ENCODE measurements at regions not wholly inside any gene's neighbourhood (a gene's known extent, or its start where the extent isn't known, plus 50 kb on each side); places are given as distances from the start of the nearest gene placed in this dataset.
A peak's percentile ranks its signal among the peaks of the same experiment; 100 is the strongest.

GRCh38 chr5:135230251-135230925 lies 168.6 kb downstream of the MACROH2A1 start:
- no peaks in the 10 kb centered on the region for H3K9me3 ChIP-seq
- no peak overlapping the region for H3K4me3 ChIP-seq
- intact Hi-C loops (cut with DNase I): no loop called here
- H3K27me3 ChIP-seq: no peaks in the 10 kb centered on the region
- H3K4me1 ChIP-seq: peaks cover 0 to 38% (median 21%) of the 10 kb centered on the region in 4 donors
- TF ChIP-seq POLR2AphosphoS5 (IDR thresholded peaks at IDR 0.05) (peak in 2 of 4 donors; percentile 10 to 27), POLR2A (IDR thresholded peaks at IDR 0.05) (no peak)
- peak overlapping the region in 3 of 4 donors; percentile 52 to 73 (median 53) for H3K27ac ChIP-seq
- H3K36me3 ChIP-seq: no peaks in the 10 kb centered on the region
- WGBS, 2 donors: 78 to 90% methylated on average over 12 of the region's 12 CpGs
- DNase-seq: peak; percentile 90

- Histone ChIP-seq H3K4me1 (peaks cover 0 to 31% (median 18%) of the 10 kb centered on the region in 4 donors), H3K27ac (peak overlapping the region in 3 of 4 donors; percentile 52 to 73 (median 53)), H3K9me3 (no peaks in the 10 kb centered on the region), H3K4me3 (no peak overlapping the region), H3K36me3 (no peaks in the 10 kb centered on the region), H3K27me3 (no peaks in the 10 kb centered on the region)
- DNase-seq: no peak
- 50 to 77% methylated on average over 4 of the region's 4 CpGs for WGBS, 2 donors
- intact Hi-C loops (cut with DNase I): no loop called here
- TF ChIP-seq CTCF (IDR thresholded peaks at IDR 0.05) (no peak), POLR2AphosphoS5 (IDR thresholded peaks at IDR 0.05) (peak in 1 of 4 donors; percentile 33)
Observed at GRCh38 chr5:135229679-135230132, 169.3 kb downstream of the MACROH2A1 start.

GRCh38 chr5:135229122-135229521 lies 169.9 kb downstream of the MACROH2A1 start:
- intact Hi-C loops (cut with DNase I): no loop called here
- peak overlapping the region in 1 of 4 donors; percentile 73 for H3K27ac ChIP-seq
- 94% methylated on average over 2 of the region's 2 CpGs for WGBS, 2 donors
- TF ChIP-seq EP300 (IDR thresholded peaks at IDR 0.05): no peak
- no peak for TF ChIP-seq POLR2AphosphoS5 (IDR thresholded peaks at IDR 0.05)
- TF ChIP-seq POLR2A (IDR thresholded peaks at IDR 0.05): no peak
- TF ChIP-seq CTCF (IDR thresholded peaks at IDR 0.05): no peak
- peaks cover 0 to 25% (median 15%) of the 10 kb centered on the region in 4 donors for H3K4me1 ChIP-seq
- H3K4me3 ChIP-seq: no peak overlapping the region
- no peak for DNase-seq
- no peaks in the 10 kb centered on the region for H3K9me3 ChIP-seq
- no peaks in the 10 kb centered on the region for H3K27me3 ChIP-seq
- H3K36me3 ChIP-seq: no peaks in the 10 kb centered on the region

- Histone ChIP-seq H3K9me3 (no peaks in the 10 kb centered on the region), H3K27me3 (no peaks in the 10 kb centered on the region), H3K4me1 (peaks cover 0 to 23% (median 15%) of the 10 kb centered on the region in 4 donors), H3K36me3 (no peaks in the 10 kb centered on the region), H3K4me3 (no peak overlapping the region), H3K27ac (no peak overlapping the region)
- intact Hi-C loops (cut with DNase I): no loop called here
- DNase-seq: peak; percentile 18
- 90 to 92% methylated on average over 1 of the region's 1 CpG for WGBS, 2 donors
- TF ChIP-seq CTCF (IDR thresholded peaks at IDR 0.05) (no peak), EP300 (IDR thresholded peaks at IDR 0.05) (no peak), POLR2A (IDR thresholded peaks at IDR 0.05) (no peak), POLR2AphosphoS5 (IDR thresholded peaks at IDR 0.05) (no peak)
Observed at GRCh38 chr5:135228222-135228621, 170.8 kb downstream of the MACROH2A1 start.

- DNase-seq: peak; percentile 49
Observed at GRCh38 chr5:135227064-135228022, 171.7 kb downstream of the MACROH2A1 start.

More at GRCh38 chr5:135227064-135228022, 171.7 kb downstream of the MACROH2A1 start:
- Histone ChIP-seq H3K27ac (no peak overlapping the region), H3K27me3 (no peaks in the 10 kb centered on the region), H3K36me3 (no peaks in the 10 kb centered on the region), H3K4me3 (no peak overlapping the region), H3K4me1 (peaks cover 0 to 17% (median 15%) of the 10 kb centered on the region in 4 donors), H3K9me3 (no peaks in the 10 kb centered on the region)
- intact Hi-C loops (cut with DNase I): no loop called here
- TF ChIP-seq CTCF (IDR thresholded peaks at IDR 0.05): no peak
- no peak for TF ChIP-seq POLR2AphosphoS5 (IDR thresholded peaks at IDR 0.05)
- TF ChIP-seq POLR2A (IDR thresholded peaks at IDR 0.05): no peak
- no peak for TF ChIP-seq EP300 (IDR thresholded peaks at IDR 0.05)
- 72 to 81% methylated on average over 6 of the region's 6 CpGs for WGBS, 2 donors
